ENCODE measurements at regions not wholly inside any gene's neighbourhood (a gene's known extent, or its start where the extent isn't known, plus 50 kb on each side); places are given as distances from the start of the nearest gene placed in this dataset.

- H3K27ac Mint-ChIP-seq = no peak overlapping the region
- Histone ChIP-seq H3K27ac (ENCODE audit: low read depth in 1 of 2, low read length in 2 of 2) (no peak overlapping the region), H3K9me3 (replicated peaks in 1 of 2; ENCODE audit: control insufficient read depth in 1 of 2, insufficient read depth in 1 of 2, low read length in 2 of 2) (no peaks in the 10 kb centered on the region), H4K20me1 (ENCODE audit: insufficient read depth, low read length) (no peaks in the 10 kb centered on the region), H3K4me2 (replicated peaks; ENCODE audit: extremely low read depth, low read length, poor library complexity, severe bottlenecking) (no peak overlapping the region), H2AFZ (ENCODE audit: insufficient read depth, low read depth, low read length, poor library complexity, severe bottlenecking) (no peak overlapping the region), H3K79me2 (ENCODE audit: insufficient read depth, low read length) (no peaks in the 10 kb centered on the region), H3K4me3 (replicated peaks in 1 of 3; ENCODE audit: low read depth in 2 of 3, low read length in 3 of 3) (no peak overlapping the region), H3K9ac (ENCODE audit: insufficient read depth, low read length, poor library complexity, severe bottlenecking) (no peak overlapping the region), H3K4me1 (ENCODE audit: control insufficient read depth in 1 of 2, insufficient read depth in 2 of 2, low read length in 2 of 2) (peaks cover 6 to 10% of the 10 kb centered on the region in 2 donors), H3K27me3 (ENCODE audit: control insufficient read depth in 2 of 2, insufficient read depth in 2 of 2, low read length in 2 of 2) (no peaks in the 10 kb centered on the region), H3K36me3 (replicated peaks in 1 of 2; ENCODE audit: control insufficient read depth in 1 of 2, insufficient read depth in 2 of 2, low read length in 2 of 2) (no peaks in the 10 kb centered on the region)
- H3K4me1 Mint-ChIP-seq = peaks cover 6% of the 10 kb centered on the region
- WGBS (ENCODE audit: insufficient coverage) = no CpG with 5 or more reads among the region's 2 CpGs
- H3K27me3 Mint-ChIP-seq (ENCODE audit: low read depth in 3 of 3) = no peaks in the 10 kb centered on the region
- intact Hi-C loops (cut with micrococcal nuclease) = no loop called here
- no peaks in the 10 kb centered on the region for H3K36me3 Mint-ChIP-seq
- no peak overlapping the region for H3K4me3 Mint-ChIP-seq
- DNase-seq = no peak
- TF ChIP-seq CTCF (IDR thresholded peaks at IDR 0.05) = no peak
- H3K9me3 Mint-ChIP-seq = no peaks in the 10 kb centered on the region
Observed at GRCh38 chr4:32564626-32565025, 1844.5 kb downstream of the PCDH7 start.

GRCh38 chr4:32569861-32570260, 1849.7 kb downstream of the PCDH7 start:
- H3K4me1 ChIP-seq (ENCODE audit: control insufficient read depth in 1 of 2, insufficient read depth in 2 of 2, low read length in 2 of 2) = peaks cover 31 to 32% of the 10 kb centered on the region in 2 donors
- Mint-ChIP-seq H3K9me3 (no peaks in the 10 kb centered on the region), H3K27ac (peak overlapping the region; percentile 67 to 83 (median 77)), H3K4me3 (no peak overlapping the region), H3K4me1 (peaks cover 21% of the 10 kb centered on the region), H3K27me3 (ENCODE audit: low read depth in 3 of 3) (peaks cover 0 to 1% (median 0%) of the 10 kb centered on the region in 3 donors), H3K36me3 (no peaks in the 10 kb centered on the region)
- no peak overlapping the region for H2AFZ ChIP-seq (ENCODE audit: insufficient read depth, low read depth, low read length, poor library complexity, severe bottlenecking)
- H3K36me3 ChIP-seq (replicated peaks in 1 of 2; ENCODE audit: control insufficient read depth in 1 of 2, insufficient read depth in 2 of 2, low read length in 2 of 2) = no peaks in the 10 kb centered on the region
- H3K79me2 ChIP-seq (ENCODE audit: insufficient read depth, low read length) = no peaks in the 10 kb centered on the region
- no peak overlapping the region for H3K9ac ChIP-seq (ENCODE audit: insufficient read depth, low read length, poor library complexity, severe bottlenecking)
- H3K4me3 ChIP-seq (replicated peaks in 1 of 3; ENCODE audit: low read depth in 2 of 3, low read length in 3 of 3) = no peak overlapping the region
- H3K27me3 ChIP-seq (ENCODE audit: control insufficient read depth in 2 of 2, insufficient read depth in 2 of 2, low read length in 2 of 2) = no peaks in the 10 kb centered on the region
- H3K27ac ChIP-seq (ENCODE audit: low read depth in 1 of 2, low read length in 2 of 2) = peak overlapping the region in 1 of 2 donors; percentile 18
- peak; percentile 51 to 93 (median 87) for DNase-seq
- TF ChIP-seq CTCF (IDR thresholded peaks at IDR 0.05) = no peak
- no peaks in the 10 kb centered on the region for H3K9me3 ChIP-seq (replicated peaks in 1 of 2; ENCODE audit: control insufficient read depth in 1 of 2, insufficient read depth in 1 of 2, low read length in 2 of 2)
- H4K20me1 ChIP-seq (ENCODE audit: insufficient read depth, low read length) = no peaks in the 10 kb centered on the region
- peak overlapping the region; percentile 38 for H3K4me2 ChIP-seq (replicated peaks; ENCODE audit: extremely low read depth, low read length, poor library complexity, severe bottlenecking)
- intact Hi-C loops (cut with micrococcal nuclease) = no loop called here
